ENCODE measurements at regions not wholly inside any gene's neighbourhood (a gene's known extent, or its start where the extent isn't known, plus 50 kb on each side); places are given as distances from the start of the nearest gene placed in this dataset.
"Not testable (repeated sequence)": the region's sequence is repeated elsewhere in the genome, so short reads cannot be mapped to it uniquely, and the experiment has no call there.

- no peak for DNase-seq (ENCODE audit: low read depth in 2 of 2)
These were observed 583.1 kb downstream of the TFAP2A start for GRCh38 chr6:9831783-9832182.

GRCh38 chr6:9830808-9831207 is 584.1 kb downstream of the TFAP2A start:
- DNase-seq (ENCODE audit: low read depth in 2 of 2): no peak

- DNase-seq (ENCODE audit: low read depth in 2 of 2): no peak
These were observed 589.3 kb downstream of the TFAP2A start for GRCh38 chr6:9825526-9825925.

- not testable (repeated sequence) for DNase-seq (ENCODE audit: low read depth in 2 of 2)
These were observed 604.1 kb downstream of the TFAP2A start for GRCh38 chr6:9810727-9811126.

- DNase-seq (ENCODE audit: low read depth in 2 of 2): no peak
These were observed 604.6 kb downstream of the TFAP2A start for GRCh38 chr6:9810286-9810685.

GRCh38 chr6:9806195-9806594 is 608.7 kb downstream of the TFAP2A start:
- DNase-seq (ENCODE audit: low read depth in 2 of 2): no peak

- DNase-seq (ENCODE audit: low read depth in 2 of 2): no peak
These were observed 613.6 kb downstream of the TFAP2A start for GRCh38 chr6:9801249-9801754.

- DNase-seq (ENCODE audit: low read depth in 2 of 2): no peak
These were observed 615.3 kb downstream of the TFAP2A start for GRCh38 chr6:9799582-9799981.

- no peak for DNase-seq (ENCODE audit: low read depth in 2 of 2)
These were observed 618.0 kb downstream of the TFAP2A start for GRCh38 chr6:9796827-9797226.

- DNase-seq (ENCODE audit: low read depth in 2 of 2): no peak
These were observed 619.0 kb downstream of the TFAP2A start for GRCh38 chr6:9795880-9796279.

- no peak for DNase-seq (ENCODE audit: low read depth in 2 of 2)
These were observed 625.7 kb downstream of the TFAP2A start for GRCh38 chr6:9789201-9789600.

GRCh38 chr6:9784786-9785185 is 630.1 kb downstream of the TFAP2A start:
- no peak for DNase-seq (ENCODE audit: low read depth in 2 of 2)

GRCh38 chr6:9783567-9783966 is 631.3 kb downstream of the TFAP2A start:
- DNase-seq (ENCODE audit: low read depth in 2 of 2): no peak

- DNase-seq (ENCODE audit: low read depth in 2 of 2): no peak
These were observed 648.5 kb downstream of the TFAP2A start for GRCh38 chr6:9766240-9766915.

GRCh38 chr6:9761220-9761619 is 653.7 kb downstream of the TFAP2A start:
- DNase-seq (ENCODE audit: low read depth in 2 of 2): no peak

GRCh38 chr6:9754515-9754914 is 660.4 kb downstream of the TFAP2A start:
- no peak for DNase-seq (ENCODE audit: low read depth in 2 of 2)

- no peak for DNase-seq (ENCODE audit: low read depth in 2 of 2)
These were observed 668.9 kb downstream of the TFAP2A start for GRCh38 chr6:9745966-9746365.

- DNase-seq (ENCODE audit: low read depth in 2 of 2): no peak
These were observed 669.4 kb downstream of the TFAP2A start for GRCh38 chr6:9745476-9745875.

- DNase-seq (ENCODE audit: low read depth in 2 of 2): no peak
These were observed 670.8 kb downstream of the TFAP2A start for GRCh38 chr6:9744119-9744518.

GRCh38 chr6:9732056-9732455 is 682.8 kb downstream of the TFAP2A start:
- DNase-seq (ENCODE audit: low read depth in 2 of 2): no peak

GRCh38 chr6:9725776-9726175 is 689.1 kb downstream of the TFAP2A start:
- DNase-seq (ENCODE audit: low read depth in 2 of 2): not testable (repeated sequence)

GRCh38 chr6:9717568-9717967 is 697.3 kb downstream of the TFAP2A start:
- no peak for DNase-seq (ENCODE audit: low read depth in 2 of 2)

- no peak for DNase-seq (ENCODE audit: low read depth in 2 of 2)
These were observed 703.5 kb downstream of the TFAP2A start for GRCh38 chr6:9711365-9711764.

GRCh38 chr6:9710574-9710973 is 704.3 kb downstream of the TFAP2A start:
- no peak for DNase-seq (ENCODE audit: low read depth in 2 of 2)

Data from stimulated activated CD8-positive, alpha-beta memory T cell treated with anti-CD3 and anti-CD28 coated beads, Interleukin-7, amount 100 ng/mL, for 1 hour (primary cell).